Esophagus squamous epithelium (tissue), 5 donors: ENCODE measurements at regions not wholly inside any gene's neighbourhood (a gene's known extent, or its start where the extent isn't known, plus 50 kb on each side); places are given as distances from the start of the nearest gene placed in this dataset.

Experiments used
- DNase-seq: peaks from one replicate; lab custom pipeline; 2025; lab: John Stamatoyannopoulos, UW
- H3K27ac ChIP-seq, 4 donors: fragments of 200-600 bp; sonication (generic); one replicate each; pipeline ENCODE4 v1.5.1; 2016 to 2019; ENCODE audit warnings: mild to moderate bottlenecking in 1 of 4
- H3K27me3 ChIP-seq, 4 donors: fragments of 200-600 bp; sonication (generic); 1 replicate in 3 of 4; 2 replicates in 1 of 4; pipeline versions ENCODE4 v1.5.1 to v1.6.0; 2017 to 2021; ENCODE audit warnings: antibody characterized with exemption in 1 of 4
- H3K36me3 ChIP-seq, 3 donors: fragments of 200-600 bp; sonication (generic); one replicate each; pipeline ENCODE4 v1.5.1; 2016 to 2019
- H3K4me1 ChIP-seq, 3 donors: fragments of 200-600 bp; sonication (generic); one replicate each; pipeline ENCODE4 v1.5.1; 2017 to 2019
- H3K4me3 ChIP-seq, 4 donors: fragments of 200-600 bp; sonication (generic); 1 replicate in 3 of 4; 2 replicates in 1 of 4; pipeline ENCODE4 v1.5.1; 2016 to 2019; ENCODE audit warnings: mild to moderate bottlenecking in 2 of 4, moderate library complexity in 1 of 4
- H3K9me3 ChIP-seq, 3 donors: fragments of 200-600 bp; sonication (generic); one replicate each; pipeline ENCODE4 v1.5.1; 2016 to 2019
- CTCF ChIP-seq, 6 experiments: fragments of 450-650 bp in 4 of 6; fragments of 200-600 bp in 2 of 6; sonication (generic) in 2 of 6; IDR thresholded peaks; one replicate each; pipeline ENCODE4 v1.5.1; 2016 to 2019; ENCODE audit warnings: antibody characterized with exemption in 6 of 6, mild to moderate bottlenecking in 4 of 6, moderate library complexity in 4 of 6
- POLR2A ChIP-seq, 4 donors: fragments of 450-650 bp; IDR thresholded peaks; one replicate each; pipeline ENCODE4 v1.6.1; 2017; ENCODE audit warnings: antibody characterized with exemption in 4 of 4, mild to moderate bottlenecking in 4 of 4, moderate library complexity in 3 of 4
- WGBS, 2 donors: methylation state at CpG; one replicate each; pipeline ENCODE4 v1.1.5; 2018; 5-methylcytosine and 5-hydroxymethylcytosine counted together
- intact Hi-C: fragments of 100-400 bp; cut with DNase I; formaldehyde crosslinking; loops from one replicate; pipeline ENCODE4 v1.15.0; 2022
- donor health status: DM: yes; HTN: yes; CAD: no.

- 71 to 92% methylated on average over 2 of the region's 2 CpGs for WGBS, 2 donors
- intact Hi-C loops, result no loop called here
- Histone ChIP-seq H3K9me3 (no peaks in the 10 kb centered on the region), H3K36me3 (no peaks in the 10 kb centered on the region), H3K27me3 (peaks cover 0 to 5% (median 0%) of the 10 kb centered on the region in 4 donors), H3K4me3 (no peak overlapping the region), H3K27ac (no peak overlapping the region), H3K4me1 (peaks cover 6 to 27% (median 6%) of the 10 kb centered on the region in 3 donors)
- no peak for TF ChIP-seq POLR2A (IDR thresholded peaks at IDR 0.05)
- no peak for TF ChIP-seq CTCF (IDR thresholded peaks at IDR 0.05)
- no peak for DNase-seq
Measured at GRCh38 chr1:112054510-112054909, 65.0 kb upstream of the KCND3 start.

GRCh38 chr1:112056354-112056753 lies 66.9 kb upstream of the KCND3 start:
- no peaks in the 10 kb centered on the region for H3K27me3 ChIP-seq
- peaks cover 11 to 46% (median 14%) of the 10 kb centered on the region in 3 donors for H3K4me1 ChIP-seq
- DNase-seq, result no peak

GRCh38 chr1:112057736-112058135 lies 68.3 kb upstream of the KCND3 start:
- H3K27me3 ChIP-seq, result no peaks in the 10 kb centered on the region
- H3K36me3 ChIP-seq, result no peaks in the 10 kb centered on the region
- DNase-seq, result no peak
- TF ChIP-seq CTCF (IDR thresholded peaks at IDR 0.05), result no peak
- TF ChIP-seq POLR2A (IDR thresholded peaks at IDR 0.05), result no peak
- intact Hi-C loops, result no loop called here
- no peak overlapping the region for H3K4me3 ChIP-seq
- WGBS, 2 donors, result 50 to 54% methylated on average over 5 of the region's 5 CpGs
- no peak overlapping the region for H3K27ac ChIP-seq
- peaks cover 11 to 55% (median 14%) of the 10 kb centered on the region in 3 donors for H3K4me1 ChIP-seq
- no peaks in the 10 kb centered on the region for H3K9me3 ChIP-seq

More at GRCh38 chr1:112056354-112056753, 66.9 kb upstream of the KCND3 start:
- TF ChIP-seq CTCF (IDR thresholded peaks at IDR 0.05), result no peak
- no peak for TF ChIP-seq POLR2A (IDR thresholded peaks at IDR 0.05)
- intact Hi-C loops, result no loop called here
- no peak overlapping the region for H3K27ac ChIP-seq
- H3K36me3 ChIP-seq, result no peaks in the 10 kb centered on the region
- no peak overlapping the region for H3K4me3 ChIP-seq
- H3K9me3 ChIP-seq, result no peaks in the 10 kb centered on the region
- WGBS, 2 donors, result 77 to 84% methylated on average over 5 of the region's 5 CpGs

- no peak for DNase-seq
- WGBS, 2 donors, result 43 to 62% methylated on average over 7 of the region's 7 CpGs
- TF ChIP-seq POLR2A (IDR thresholded peaks at IDR 0.05), result no peak
- no peak for TF ChIP-seq CTCF (IDR thresholded peaks at IDR 0.05)
- Histone ChIP-seq H3K36me3 (no peaks in the 10 kb centered on the region), H3K27me3 (no peaks in the 10 kb centered on the region), H3K4me1 (peaks cover 11 to 55% (median 14%) of the 10 kb centered on the region in 3 donors), H3K27ac (peak overlapping the region in 2 of 4 donors; percentile 0 to 46), H3K9me3 (no peaks in the 10 kb centered on the region), H3K4me3 (no peak overlapping the region)
- intact Hi-C loops, result no loop called here
Measured at GRCh38 chr1:112058815-112059450, 69.5 kb upstream of the KCND3 start.

- intact Hi-C loops, result no loop called here
- no peak for DNase-seq
- Histone ChIP-seq H3K36me3 (no peaks in the 10 kb centered on the region), H3K27ac (peak overlapping the region in 2 of 4 donors; percentile 0 to 46), H3K27me3 (no peaks in the 10 kb centered on the region), H3K4me1 (peaks cover 11 to 55% (median 14%) of the 10 kb centered on the region in 3 donors), H3K4me3 (no peak overlapping the region), H3K9me3 (no peaks in the 10 kb centered on the region)
- WGBS, 2 donors, result 20 to 100% methylated on average over 1 of the region's 6 CpGs
- TF ChIP-seq CTCF (IDR thresholded peaks at IDR 0.05), result no peak
- TF ChIP-seq POLR2A (IDR thresholded peaks at IDR 0.05), result no peak
Measured at GRCh38 chr1:112059679-112060078, 70.2 kb upstream of the KCND3 start.
